LNCaP clone FGC (cell line): ENCODE measurements at regions not wholly inside any gene's neighbourhood (a gene's known extent, or its start where the extent isn't known, plus 50 kb on each side); places are given as distances from the start of the nearest gene placed in this dataset.

Source experiments
- DNase-seq: peaks from one replicate; pipeline ENCODE4 v3.0.0-alpha.2; 2011; ENCODE audit warnings: low read depth
- H3K4me3 ChIP-seq: 2 replicates; pipeline ENCODE4 v1.5.1; 2011; ENCODE audit warnings: mild to moderate bottlenecking, low read depth, low read length, control low read depth
- TF ChIP-seq, protein P1 (sequence below): IDR thresholded peaks from 2 replicates; pipeline ENCODE4 v1.5.1; 2012; ENCODE audit warnings: mild to moderate bottlenecking; ENCODE audit not compliant: control insufficient read depth, insufficient read depth; ENCODE audit errors: extremely low read depth

DNA sequence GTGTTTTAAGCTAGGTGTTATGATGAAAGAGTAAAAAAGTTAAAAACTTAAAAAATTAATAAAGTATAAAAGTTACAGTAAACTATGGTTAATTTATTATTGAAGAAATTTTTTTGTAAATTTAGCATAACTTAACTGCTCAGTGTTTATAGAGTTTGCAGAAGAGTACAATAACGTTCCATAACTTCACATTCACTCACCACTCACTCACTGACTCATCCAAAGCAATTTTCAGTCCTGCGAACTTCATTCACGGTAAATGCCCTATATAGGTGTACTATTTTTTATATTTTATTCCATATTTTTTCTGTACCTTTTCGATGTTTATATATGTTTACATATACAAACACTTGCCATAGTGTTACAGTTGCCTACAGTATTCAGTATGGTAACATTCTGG is 694.8 kb upstream of the SLC39A10 start:
- no peak overlapping the region for H3K4me3 ChIP-seq
- no peak for DNase-seq
- TF ChIP-seq, protein P1, sequence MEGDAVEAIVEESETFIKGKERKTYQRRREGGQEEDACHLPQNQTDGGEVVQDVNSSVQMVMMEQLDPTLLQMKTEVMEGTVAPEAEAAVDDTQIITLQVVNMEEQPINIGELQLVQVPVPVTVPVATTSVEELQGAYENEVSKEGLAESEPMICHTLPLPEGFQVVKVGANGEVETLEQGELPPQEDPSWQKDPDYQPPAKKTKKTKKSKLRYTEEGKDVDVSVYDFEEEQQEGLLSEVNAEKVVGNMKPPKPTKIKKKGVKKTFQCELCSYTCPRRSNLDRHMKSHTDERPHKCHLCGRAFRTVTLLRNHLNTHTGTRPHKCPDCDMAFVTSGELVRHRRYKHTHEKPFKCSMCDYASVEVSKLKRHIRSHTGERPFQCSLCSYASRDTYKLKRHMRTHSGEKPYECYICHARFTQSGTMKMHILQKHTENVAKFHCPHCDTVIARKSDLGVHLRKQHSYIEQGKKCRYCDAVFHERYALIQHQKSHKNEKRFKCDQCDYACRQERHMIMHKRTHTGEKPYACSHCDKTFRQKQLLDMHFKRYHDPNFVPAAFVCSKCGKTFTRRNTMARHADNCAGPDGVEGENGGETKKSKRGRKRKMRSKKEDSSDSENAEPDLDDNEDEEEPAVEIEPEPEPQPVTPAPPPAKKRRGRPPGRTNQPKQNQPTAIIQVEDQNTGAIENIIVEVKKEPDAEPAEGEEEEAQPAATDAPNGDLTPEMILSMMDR, result no peak

DNA sequence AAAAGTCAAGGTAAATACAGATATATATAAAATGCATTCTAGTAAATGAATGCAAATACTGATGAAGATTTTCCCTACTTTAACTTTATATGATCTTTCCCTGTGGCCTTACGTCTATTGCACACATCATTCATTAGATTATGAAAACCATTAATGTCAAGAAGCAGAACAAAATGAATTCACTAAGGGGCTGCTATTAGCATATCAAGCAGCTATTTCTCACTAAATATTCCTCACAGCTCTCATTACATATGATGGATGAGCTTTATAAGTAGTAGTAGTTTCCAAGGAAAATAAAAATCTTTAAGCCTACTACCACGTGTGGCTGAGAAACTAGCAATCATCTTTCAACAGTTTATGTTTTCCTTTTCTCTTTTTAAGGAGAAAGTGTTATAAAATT is 702.8 kb upstream of the SLC39A10 start:
- TF ChIP-seq, protein P1, result no peak
- no peak overlapping the region for H3K4me3 ChIP-seq
- no peak for DNase-seq

- DNase-seq, result no peak
- no peak overlapping the region for H3K4me3 ChIP-seq
- TF ChIP-seq, protein P1, result no peak
These were observed 710.2 kb upstream of the SLC39A10 start for GRCh38 chr2:194946826-194947225.

GRCh38 chr2:194938066-194938465 is 719.0 kb upstream of the SLC39A10 start:
- TF ChIP-seq, protein P1, result no peak
- no peak overlapping the region for H3K4me3 ChIP-seq
- no peak for DNase-seq

DNA sequence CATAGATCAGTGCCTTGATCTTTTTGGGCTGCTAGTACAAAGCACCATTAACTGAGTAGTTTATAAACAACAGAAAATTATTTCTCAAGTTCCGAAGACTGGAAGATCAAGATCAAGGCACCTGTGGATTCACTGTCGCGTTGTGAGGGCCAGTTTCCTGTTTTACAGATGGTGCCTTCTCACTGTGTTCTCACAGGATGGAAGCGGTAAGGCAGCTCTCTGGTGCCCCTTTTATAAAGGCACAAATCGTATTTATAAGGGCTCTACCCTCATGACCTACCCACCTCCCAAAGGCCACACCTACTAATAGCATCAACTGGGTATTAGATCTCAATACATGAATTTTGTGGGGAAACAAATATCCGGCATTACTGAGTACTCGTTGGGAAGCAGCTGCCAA is 729.5 kb upstream of the SLC39A10 start:
- TF ChIP-seq, protein P1, result no peak
- no peak for DNase-seq
- no peak overlapping the region for H3K4me3 ChIP-seq

DNA sequence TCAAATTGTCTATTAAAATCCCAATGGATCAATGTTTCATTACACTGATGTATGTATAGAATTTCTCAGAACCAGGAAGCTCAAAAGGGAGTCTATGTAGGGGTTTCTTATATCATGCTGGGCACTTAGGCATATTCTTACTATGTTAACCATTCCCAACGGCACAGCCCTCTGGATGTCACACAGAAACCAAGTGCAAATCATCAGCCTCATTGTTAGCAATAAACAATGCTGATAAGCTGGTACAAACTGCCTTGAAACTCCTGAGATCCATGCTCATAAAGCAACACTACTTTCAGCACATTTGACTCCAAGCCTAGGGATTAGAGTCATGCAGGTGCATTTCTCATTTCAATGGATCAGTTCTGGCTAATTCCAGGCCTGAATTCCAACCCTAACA is 730.2 kb upstream of the SLC39A10 start:
- TF ChIP-seq, protein P1, result no peak
- no peak for DNase-seq
- H3K4me3 ChIP-seq, result no peak overlapping the region

DNA sequence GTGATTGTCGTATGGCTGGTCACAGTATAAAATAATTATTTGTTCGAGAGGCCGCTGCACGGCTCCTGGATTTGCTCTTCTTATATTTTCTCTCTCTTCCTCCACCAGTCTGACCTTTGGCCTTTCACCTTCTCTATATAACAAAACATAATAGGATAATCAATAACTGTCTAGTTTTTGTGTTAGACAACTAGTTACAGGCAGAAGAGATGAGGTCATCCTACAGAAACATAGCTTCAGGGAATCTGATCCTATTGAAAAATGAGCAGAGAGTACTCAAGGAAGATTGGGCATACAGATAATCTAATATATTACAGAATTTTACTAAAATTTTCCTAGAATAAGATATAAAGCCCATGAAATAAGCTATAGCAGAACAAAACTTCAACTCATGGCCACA is 731.3 kb upstream of the SLC39A10 start:
- DNase-seq, result no peak
- TF ChIP-seq, protein P1, result no peak
- no peak overlapping the region for H3K4me3 ChIP-seq
